Activated CD8-positive, alpha-beta memory T cell treated with anti-CD3 and anti-CD28 coated beads, Interleukin-2, amount 10 ng/mL, durations not matched to agents 7 days and 5 days (primary cell): ENCODE measurements at regions not wholly inside any gene's neighbourhood (a gene's known extent, or its start where the extent isn't known, plus 50 kb on each side); places are given as distances from the start of the nearest gene placed in this dataset.
A peak's percentile ranks its signal among the peaks of the same experiment; 100 is the strongest.

Source experiments
- ATAC-seq: fragments of 150-1000 bp; cut with Tn5 transposase; one replicate; pipeline ENCODE4 v1.10.0; 2021; ENCODE audit warnings: moderate library complexity
- CTCF ChIA-PET: fragments of 350-600 bp; sonication (Branson Sonifier 250); formaldehyde crosslinking; loops from one replicate; lab custom pipeline; 2021; ENCODE audit warnings: antibody characterized with exemption; lab: Charles Lee
- DNase-seq: peaks from one replicate; pipeline ENCODE4 v3.0.0-alpha.2; 2020
- H3K27ac Mint-ChIP-seq: one replicate; pipeline ENCODE4 v1.8.0; 2021; ENCODE audit warnings: mild to moderate bottlenecking, mixed read lengths
- H3K27me3 Mint-ChIP-seq: one replicate; pipeline ENCODE4 v1.8.0; 2021; ENCODE audit warnings: mixed read lengths
- H3K36me3 Mint-ChIP-seq: one replicate; pipeline ENCODE4 v1.8.0; 2021; ENCODE audit warnings: mild to moderate bottlenecking, mixed read lengths
- H3K4me1 Mint-ChIP-seq: one replicate; pipeline ENCODE4 v1.8.0; 2021; ENCODE audit warnings: mixed read lengths
- H3K4me3 Mint-ChIP-seq: one replicate; pipeline ENCODE4 v1.8.0; 2021; ENCODE audit warnings: mild to moderate bottlenecking, moderate library complexity, mixed read lengths
- H3K9me3 Mint-ChIP-seq: one replicate; pipeline ENCODE4 v1.8.0; 2022; ENCODE audit warnings: low read depth, mixed read lengths

DNA sequence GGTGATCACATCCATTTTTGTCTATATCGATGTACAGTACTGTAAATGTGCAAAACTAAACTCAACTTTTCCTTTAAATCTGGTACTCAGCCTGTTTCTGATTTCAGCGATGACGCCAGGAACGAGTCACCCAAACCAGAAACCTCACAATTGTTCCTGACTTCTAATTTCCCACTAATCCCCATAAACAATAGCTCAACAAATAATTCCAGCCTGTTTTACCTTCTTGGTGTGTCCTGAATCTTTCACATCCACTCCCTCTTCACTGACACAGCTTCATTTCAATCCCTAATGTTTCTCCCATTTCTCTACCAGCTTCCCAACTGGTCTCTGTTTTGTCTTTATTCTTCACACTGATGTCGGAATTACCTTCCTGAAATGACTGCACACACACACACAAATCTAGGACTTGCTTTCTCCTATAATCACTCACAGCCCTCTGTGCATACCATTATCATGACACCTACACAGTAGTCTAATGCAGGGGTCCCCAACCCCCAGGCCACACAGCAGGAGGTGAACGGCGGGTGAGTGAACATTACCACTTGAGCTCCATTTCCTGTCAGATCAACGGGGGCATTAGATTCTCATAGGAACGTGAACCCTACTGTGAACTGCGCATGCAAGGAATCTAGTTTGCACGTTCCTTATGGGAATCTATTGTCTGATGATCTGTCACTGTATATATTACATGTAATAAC is 97.8 kb upstream of the SLC30A5 start:
- Mint-ChIP-seq H3K36me3 (no peaks in the 10 kb centered on the region), H3K27me3 (peaks cover 10% of the 10 kb centered on the region), H3K4me1 (peaks cover 24% of the 10 kb centered on the region), H3K27ac (peak overlapping the region; percentile 0), H3K9me3 (no peaks in the 10 kb centered on the region), H3K4me3 (no peak overlapping the region)
- ATAC-seq (no peak), DNase-seq (no peak)
- CTCF ChIA-PET: no interaction called here

DNA sequence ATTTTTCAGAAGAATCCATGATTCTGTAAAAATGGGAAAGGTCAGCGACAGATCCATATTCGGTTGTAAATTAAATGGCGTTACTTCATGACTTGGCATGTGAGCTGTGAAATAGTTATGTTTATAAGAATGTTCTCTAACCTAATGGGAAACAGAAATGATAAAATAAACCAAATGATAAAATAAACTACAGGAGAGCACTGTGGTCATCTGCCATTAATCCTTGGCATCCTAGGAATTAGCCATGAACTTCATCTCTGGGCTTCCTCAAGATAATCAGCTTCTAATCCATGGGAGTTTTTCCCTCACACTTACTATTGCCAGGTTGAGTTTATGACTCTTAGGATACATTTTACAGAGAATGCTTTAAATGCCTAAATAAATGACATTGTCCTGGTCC is 94.6 kb upstream of the SLC30A5 start:
- Mint-ChIP-seq H3K27me3 (peaks cover 10% of the 10 kb centered on the region), H3K27ac (no peak overlapping the region), H3K36me3 (no peaks in the 10 kb centered on the region), H3K9me3 (no peaks in the 10 kb centered on the region), H3K4me3 (no peak overlapping the region), H3K4me1 (peaks cover 19% of the 10 kb centered on the region)
- DNase-seq: no peak
- CTCF ChIA-PET: no interaction called here
- ATAC-seq: no peak

DNA sequence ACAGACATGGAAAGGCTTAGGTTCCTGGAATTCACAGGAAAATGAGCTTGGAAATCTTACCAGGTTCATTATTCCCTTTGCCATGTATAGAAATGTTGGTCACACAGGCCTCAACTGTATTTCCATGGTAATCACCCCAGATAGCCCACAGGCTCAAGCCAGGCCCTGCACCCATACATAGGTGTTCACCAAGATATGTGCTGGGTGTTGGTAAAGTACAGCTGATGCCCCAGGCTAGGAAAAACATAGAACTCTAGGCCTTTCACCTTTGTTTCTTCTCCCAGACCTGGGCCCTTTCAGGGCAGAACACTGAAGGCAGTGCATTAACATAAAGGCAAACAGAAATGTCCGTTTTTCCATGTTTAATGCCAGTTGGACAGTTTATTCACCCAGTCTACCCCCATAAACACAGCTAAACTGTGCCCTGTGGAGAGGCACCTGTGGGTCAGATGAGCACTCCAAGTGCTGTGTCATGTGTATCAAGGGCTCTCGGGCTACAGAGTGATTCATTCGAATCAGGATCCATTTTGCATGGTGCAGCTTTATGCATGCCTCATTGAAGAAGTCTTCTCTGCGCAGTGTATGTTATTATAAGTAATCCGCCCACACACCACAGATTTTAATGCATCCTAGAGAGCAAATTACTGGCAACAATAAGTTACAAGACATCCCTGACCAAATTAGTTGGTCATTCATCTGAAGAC is 93.4 kb upstream of the SLC30A5 start:
- Mint-ChIP-seq H3K27ac (no peak overlapping the region), H3K36me3 (no peaks in the 10 kb centered on the region), H3K27me3 (peaks cover 10% of the 10 kb centered on the region), H3K4me1 (peaks cover 9% of the 10 kb centered on the region), H3K4me3 (no peak overlapping the region), H3K9me3 (no peaks in the 10 kb centered on the region)
- ATAC-seq (no peak), DNase-seq (no peak)
- CTCF ChIA-PET: interaction anchor here (1.0 to 1.5 kb wide), 2 partner anchors 18 to 24 kb away, joined by 3 to 4 read pairs; no protein-coding TSS in a partner anchor

DNA sequence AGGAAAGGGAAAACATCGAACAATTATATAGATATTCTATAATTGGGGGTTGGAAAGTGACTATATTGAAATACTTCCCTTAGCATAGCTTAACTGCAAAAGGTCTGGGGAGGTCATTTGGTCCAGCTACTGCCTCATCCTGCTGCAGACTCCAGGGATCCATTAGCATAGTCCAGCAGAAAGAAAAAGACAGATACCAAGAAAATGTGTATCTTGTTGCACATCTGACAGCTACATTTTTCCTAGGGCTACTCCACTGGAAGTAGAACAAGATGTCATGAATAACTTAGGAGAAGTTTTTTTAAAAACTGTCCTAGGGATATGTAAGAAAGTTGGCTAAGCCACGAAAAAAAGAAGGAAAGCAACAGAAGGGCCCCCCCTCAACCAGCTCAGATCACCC is 92.9 kb upstream of the SLC30A5 start:
- ATAC-seq: no peak
- CTCF ChIA-PET: interaction anchor here (0.6 to 1.5 kb wide), 3 partner anchors 19 to 530 kb away, joined by 3 to 4 read pairs (median 3); no protein-coding TSS in a partner anchor
- no peak overlapping the region for H3K27ac Mint-ChIP-seq

DNA sequence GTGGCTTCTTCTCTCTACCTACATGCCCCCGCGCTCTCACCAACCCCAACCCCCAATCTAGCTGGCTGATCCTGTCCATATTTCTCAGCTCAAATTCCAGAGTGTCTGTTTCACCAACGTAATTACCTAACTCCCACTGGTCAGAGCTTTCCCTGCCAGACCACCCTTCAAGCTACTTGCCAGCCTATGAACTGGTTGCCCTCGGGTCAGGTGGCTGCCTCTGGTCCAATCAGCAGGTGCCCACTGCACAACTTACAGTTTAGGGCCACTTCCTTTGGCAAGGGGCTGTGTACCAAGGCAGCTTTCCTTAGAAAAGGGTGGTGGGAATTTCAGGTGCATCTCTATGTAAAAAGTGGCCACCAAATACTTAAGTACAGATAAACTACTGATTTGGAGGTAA is 92.2 kb upstream of the SLC30A5 start:
- H3K4me1 Mint-ChIP-seq: no peaks in the 10 kb centered on the region
- peaks cover 14% of the 10 kb centered on the region for H3K27me3 Mint-ChIP-seq
- no peaks in the 10 kb centered on the region for H3K9me3 Mint-ChIP-seq
- no peak for DNase-seq
- H3K4me3 Mint-ChIP-seq: no peak overlapping the region
- no peak overlapping the region for H3K27ac Mint-ChIP-seq
- CTCF ChIA-PET: interaction anchor here (1.0 to 1.5 kb wide), 2 partner anchors 19 to 22 kb away, joined by 3 to 4 read pairs; no protein-coding TSS in a partner anchor
- H3K36me3 Mint-ChIP-seq: no peaks in the 10 kb centered on the region
- no peak for ATAC-seq

More for the DNA sequence above, 92.9 kb upstream of the SLC30A5 start:
- Mint-ChIP-seq H3K9me3 (no peaks in the 10 kb centered on the region), H3K4me1 (peaks cover 3% of the 10 kb centered on the region), H3K4me3 (no peak overlapping the region), H3K27me3 (peaks cover 10% of the 10 kb centered on the region), H3K36me3 (no peaks in the 10 kb centered on the region)
- DNase-seq: no peak

DNA sequence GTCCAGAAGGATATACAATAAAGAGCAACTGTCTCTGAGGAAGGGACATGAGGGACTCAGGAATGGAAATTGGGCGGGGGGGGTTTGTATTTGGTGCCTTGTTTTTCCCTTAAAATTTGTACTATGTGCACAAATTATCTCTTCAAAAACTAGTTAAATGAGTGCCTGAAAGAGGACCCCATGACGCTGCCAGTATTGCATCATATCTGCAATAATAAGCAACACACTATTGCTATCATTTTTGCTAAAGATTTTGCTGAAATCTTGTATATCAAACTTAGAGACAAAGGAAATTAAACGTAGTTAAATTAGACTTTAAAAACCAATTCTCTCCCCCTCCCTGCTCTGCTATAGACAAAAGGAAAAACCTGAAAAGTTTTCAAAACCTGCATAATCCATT is 89.7 kb upstream of the SLC30A5 start:
- H3K4me3 Mint-ChIP-seq: no peak overlapping the region
- CTCF ChIA-PET: no interaction called here

DNA sequence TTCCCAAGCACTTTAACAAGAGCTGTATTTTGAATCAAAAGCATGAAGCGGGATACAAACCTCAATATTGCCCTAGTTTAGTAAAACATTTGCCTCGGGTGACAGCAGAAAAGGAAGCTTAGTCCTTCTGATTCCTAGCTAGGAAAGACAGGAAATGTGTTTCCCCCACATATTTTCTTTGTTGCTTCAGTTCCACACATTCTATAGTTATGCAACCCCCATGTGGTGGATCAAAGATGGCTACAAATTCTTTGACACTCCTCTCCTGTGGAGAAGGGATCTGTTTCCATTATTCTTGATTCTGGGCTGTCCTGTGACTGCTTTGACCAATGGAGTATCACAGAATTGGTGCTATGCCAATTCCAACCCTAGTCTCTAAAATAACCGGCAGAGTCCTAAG is 89.1 kb upstream of the SLC30A5 start:
- CTCF ChIA-PET: no interaction called here
- no peak for DNase-seq
- Mint-ChIP-seq H3K4me1 (no peaks in the 10 kb centered on the region), H3K36me3 (no peaks in the 10 kb centered on the region), H3K27me3 (peaks cover 16% of the 10 kb centered on the region), H3K9me3 (no peaks in the 10 kb centered on the region), H3K27ac (no peak overlapping the region), H3K4me3 (no peak overlapping the region)
- no peak for ATAC-seq

More for the DNA sequence above, 89.7 kb upstream of the SLC30A5 start:
- Mint-ChIP-seq H3K36me3 (no peaks in the 10 kb centered on the region), H3K27ac (no peak overlapping the region), H3K4me1 (no peaks in the 10 kb centered on the region), H3K27me3 (peaks cover 16% of the 10 kb centered on the region), H3K9me3 (no peaks in the 10 kb centered on the region)
- DNase-seq (no peak), ATAC-seq (no peak)

DNA sequence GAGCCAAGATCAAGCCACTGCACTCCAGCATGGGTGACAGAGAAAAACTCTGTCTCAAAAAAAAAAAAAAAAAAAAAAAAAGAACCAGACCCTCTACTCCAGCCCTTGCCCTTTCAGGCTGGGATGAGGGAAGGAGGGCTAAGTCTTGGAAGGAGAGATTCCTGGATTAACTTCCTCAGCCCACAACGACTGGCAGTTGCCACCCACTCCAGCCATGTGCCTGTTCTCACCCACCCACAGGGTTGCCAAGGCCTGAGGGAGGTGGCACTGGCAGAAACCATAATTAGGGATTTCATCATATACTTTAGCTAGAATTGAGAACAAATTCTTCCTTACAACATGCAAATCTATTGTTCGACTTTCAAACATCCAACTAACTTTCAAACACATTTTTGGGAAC is 87.8 kb upstream of the SLC30A5 start:
- CTCF ChIA-PET: interaction anchor here (0.7 kb wide), 1 partner anchor 754 kb away, joined by 5 read pairs; no protein-coding TSS in a partner anchor
- DNase-seq: no peak
- Mint-ChIP-seq H3K27ac (no peak overlapping the region), H3K4me3 (no peak overlapping the region), H3K4me1 (no peaks in the 10 kb centered on the region), H3K27me3 (peaks cover 19% of the 10 kb centered on the region), H3K9me3 (no peaks in the 10 kb centered on the region), H3K36me3 (no peaks in the 10 kb centered on the region)
- ATAC-seq: no peak

DNA sequence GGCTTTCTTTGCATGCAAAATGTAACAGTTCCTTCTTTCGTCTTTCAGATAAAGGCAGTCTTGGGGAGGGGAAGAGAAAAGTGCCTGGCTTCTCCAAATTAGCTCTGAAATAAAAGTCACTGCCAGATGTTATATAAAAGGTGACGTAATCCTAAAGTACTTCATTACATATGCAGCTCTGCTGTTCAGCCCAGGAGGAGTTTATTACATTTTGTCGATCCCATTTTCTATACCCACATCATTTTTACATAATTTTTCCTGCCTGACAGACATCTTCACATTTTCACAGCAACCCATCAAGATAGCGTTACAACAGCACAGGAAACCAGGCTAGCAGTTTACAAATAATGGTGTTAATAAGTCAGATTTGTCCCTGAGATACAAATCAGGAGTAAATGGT is 86.7 kb upstream of the SLC30A5 start:
- H3K27me3 Mint-ChIP-seq: peaks cover 19% of the 10 kb centered on the region
- CTCF ChIA-PET: interaction anchor here (0.5 to 1.9 kb wide), 5 partner anchors 13 to 545 kb away, joined by 3 to 7 read pairs (median 4); no protein-coding TSS in a partner anchor
- H3K27ac Mint-ChIP-seq: no peak overlapping the region
- ATAC-seq: no peak
- H3K9me3 Mint-ChIP-seq: no peaks in the 10 kb centered on the region
- no peak overlapping the region for H3K4me3 Mint-ChIP-seq
- no peaks in the 10 kb centered on the region for H3K36me3 Mint-ChIP-seq
- no peaks in the 10 kb centered on the region for H3K4me1 Mint-ChIP-seq
- DNase-seq: no peak

DNA sequence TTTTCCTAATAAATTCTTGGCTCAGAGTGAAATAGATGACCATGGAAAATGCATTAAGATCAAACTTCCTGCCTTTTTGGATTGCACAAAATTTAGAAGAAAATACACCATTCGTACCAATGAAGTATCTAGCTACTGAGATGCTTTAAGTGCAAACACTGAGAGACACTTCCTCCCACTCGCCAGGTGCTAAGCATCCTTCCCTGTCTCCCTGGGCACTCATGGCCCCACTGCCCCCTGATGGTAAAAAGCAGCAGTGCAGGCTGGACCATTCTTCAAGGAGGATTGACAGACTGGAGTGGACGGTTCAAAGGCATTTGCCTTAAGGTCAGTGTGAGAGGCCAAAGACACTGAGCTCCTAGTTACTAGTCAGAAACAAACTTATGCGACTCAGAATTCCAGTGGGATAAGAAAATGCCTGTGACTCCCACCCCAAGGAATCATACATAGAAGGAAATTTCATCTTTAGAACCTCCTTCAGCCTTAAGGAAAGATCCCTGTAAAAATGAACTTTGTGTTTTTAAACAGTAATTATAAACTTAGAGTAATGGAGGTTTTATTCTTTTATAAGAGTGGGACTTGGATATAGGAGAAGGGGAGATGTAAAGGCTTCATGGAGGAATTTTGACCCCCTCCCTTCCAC is 86.0 kb upstream of the SLC30A5 start:
- Mint-ChIP-seq H3K4me3 (no peak overlapping the region), H3K36me3 (no peaks in the 10 kb centered on the region), H3K27me3 (peaks cover 19% of the 10 kb centered on the region), H3K4me1 (no peaks in the 10 kb centered on the region), H3K27ac (no peak overlapping the region), H3K9me3 (no peaks in the 10 kb centered on the region)
- CTCF ChIA-PET: interaction anchor here (0.5 to 1.9 kb wide), 6 partner anchors 14 to 721 kb away, joined by 3 to 7 read pairs (median 4); no protein-coding TSS in a partner anchor
- DNase-seq (peak; percentile 82), ATAC-seq (peak; percentile 86)

DNA sequence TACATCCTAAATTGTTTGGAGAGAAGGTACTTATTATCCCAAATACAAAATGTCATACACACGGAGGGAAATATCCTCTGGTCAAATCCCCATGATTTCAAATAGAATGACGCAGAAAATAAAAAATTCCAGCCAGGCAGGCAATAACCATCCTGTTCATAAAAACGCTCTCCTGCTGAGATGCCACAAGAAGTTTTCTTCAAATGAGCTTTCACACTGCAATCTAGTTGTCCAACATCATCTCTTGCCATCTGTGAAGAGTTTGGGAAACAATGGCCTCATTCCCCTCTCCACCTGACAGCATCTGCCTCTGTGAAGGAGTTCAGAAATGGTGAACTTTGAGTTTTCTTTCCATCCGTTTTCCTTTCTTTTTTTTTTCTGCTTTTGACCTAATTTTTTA is 83.3 kb upstream of the SLC30A5 start:
- Mint-ChIP-seq H3K9me3 (no peaks in the 10 kb centered on the region), H3K27me3 (peaks cover 28% of the 10 kb centered on the region), H3K27ac (no peak overlapping the region), H3K36me3 (no peaks in the 10 kb centered on the region), H3K4me1 (no peaks in the 10 kb centered on the region), H3K4me3 (no peak overlapping the region)
- DNase-seq: no peak
- ATAC-seq: no peak
- CTCF ChIA-PET: no interaction called here

DNA sequence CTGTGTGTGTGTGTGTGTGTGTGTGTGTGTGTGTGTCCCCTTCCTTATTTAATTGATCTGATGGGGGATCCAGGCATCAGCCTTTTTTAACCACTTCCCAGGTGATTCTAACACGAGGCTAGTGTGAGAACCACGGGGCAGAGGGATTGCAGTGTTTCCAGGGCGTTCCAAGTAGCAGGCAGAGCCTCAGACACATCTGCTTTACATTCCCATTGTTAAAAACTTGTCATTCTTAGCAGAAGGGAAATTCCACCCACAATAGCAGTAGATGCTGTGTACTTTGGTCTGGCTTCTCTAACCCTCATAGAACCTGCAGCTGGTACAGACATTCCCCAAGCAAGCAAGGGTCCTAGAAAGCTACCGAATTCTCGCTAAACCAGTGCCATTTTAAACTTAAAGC is 81.9 kb upstream of the SLC30A5 start:
- Mint-ChIP-seq H3K36me3 (no peaks in the 10 kb centered on the region), H3K27ac (no peak overlapping the region), H3K27me3 (peaks cover 26% of the 10 kb centered on the region), H3K9me3 (no peaks in the 10 kb centered on the region), H3K4me1 (no peaks in the 10 kb centered on the region), H3K4me3 (no peak overlapping the region)
- CTCF ChIA-PET: no interaction called here
- ATAC-seq (no peak), DNase-seq (no peak)

DNA sequence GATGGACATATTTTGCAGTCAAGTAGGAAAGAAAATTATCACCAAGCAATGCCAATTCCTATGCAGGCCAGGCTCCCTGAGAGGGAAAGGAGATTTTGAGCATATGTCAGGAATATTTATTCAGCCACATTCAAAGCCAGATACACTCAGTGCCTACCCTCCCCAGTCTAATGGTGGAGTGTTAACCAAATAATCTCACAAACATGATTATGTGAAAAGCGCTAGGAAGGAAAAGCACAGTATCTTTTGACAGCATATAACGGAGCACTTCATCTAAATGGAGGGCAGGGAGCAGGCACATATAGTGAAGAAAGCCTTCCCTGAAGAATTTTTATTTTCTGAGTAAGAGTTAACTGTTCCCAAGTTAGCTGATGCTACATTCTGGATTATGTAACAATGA is 80.3 kb upstream of the SLC30A5 start:
- no peak overlapping the region for H3K4me3 Mint-ChIP-seq
- no peaks in the 10 kb centered on the region for H3K9me3 Mint-ChIP-seq
- DNase-seq: no peak
- no peak overlapping the region for H3K27ac Mint-ChIP-seq
- no peaks in the 10 kb centered on the region for H3K4me1 Mint-ChIP-seq
- no peak for ATAC-seq
- H3K27me3 Mint-ChIP-seq: peaks cover 19% of the 10 kb centered on the region
- CTCF ChIA-PET: no interaction called here
- no peaks in the 10 kb centered on the region for H3K36me3 Mint-ChIP-seq
